GM21528 (cell line): ENCODE measurements at regions not wholly inside any gene's neighbourhood (a gene's known extent, or its start where the extent isn't known, plus 50 kb on each side); places are given as distances from the start of the nearest gene placed in this dataset.
"Not testable (repeated sequence)": the region's sequence is repeated elsewhere in the genome, so short reads cannot be mapped to it uniquely, and the experiment has no call there.

ENCODE experiments used
- ATAC-seq: cut with Tn5 transposase; IDR thresholded peaks from one replicate; pipeline ENCODE4 v1.9.1; 2021; ENCODE audit warnings: mild to moderate bottlenecking, moderate library complexity; ENCODE audit not compliant: unreplicated experiment, low FRiP score

- ATAC-seq, result no peak
These were observed 1597.3 kb downstream of the CDH8 start for GRCh38 chr16:60438894-60439293.

DNA sequence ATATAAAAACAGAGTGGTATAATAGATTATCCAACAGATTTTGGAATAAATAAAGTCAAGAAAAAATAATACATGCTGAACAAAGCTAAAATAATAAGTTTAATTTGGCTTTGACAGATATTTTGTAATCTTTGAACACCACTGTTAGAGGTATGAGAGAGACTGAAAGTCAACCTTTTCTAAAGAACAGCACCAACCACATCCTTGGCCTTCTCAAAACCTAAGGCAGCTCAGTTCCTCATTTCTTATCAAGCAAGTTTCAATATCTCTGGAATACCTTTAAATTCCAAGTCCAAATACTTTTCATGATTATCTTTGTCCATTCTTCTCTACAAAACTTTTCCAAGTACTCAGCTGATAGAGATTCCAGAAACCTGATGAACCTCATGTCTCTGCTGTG lies 1603.8 kb downstream of the CDH8 start:
- no peak for ATAC-seq

GRCh38 chr16:60419859-60420258 lies 1616.4 kb downstream of the CDH8 start:
- no peak for ATAC-seq

DNA sequence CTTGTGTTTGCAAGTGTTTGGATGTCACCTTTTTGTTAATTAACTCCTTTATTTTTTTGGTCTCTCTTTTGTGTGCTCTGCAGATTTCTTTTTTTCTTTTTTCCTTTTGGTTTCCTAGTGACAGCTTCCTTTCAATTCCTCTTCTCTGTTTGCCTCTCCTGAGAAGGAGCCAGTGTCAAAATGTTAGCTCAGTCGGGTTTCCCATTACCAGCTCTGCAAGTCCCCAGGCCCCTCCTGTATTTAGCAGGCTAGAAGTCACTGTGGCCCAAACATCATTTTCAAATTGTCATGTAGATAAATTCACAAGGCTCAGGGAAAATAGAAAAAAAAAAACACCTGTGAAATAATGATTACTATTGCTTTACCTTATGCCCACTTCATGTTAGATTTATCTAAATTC lies 1621.6 kb downstream of the CDH8 start:
- no peak for ATAC-seq

GRCh38 chr16:60413969-60414368 lies 1622.3 kb downstream of the CDH8 start:
- no peak for ATAC-seq

GRCh38 chr16:60407606-60408005 lies 1628.6 kb downstream of the CDH8 start:
- no peak for ATAC-seq

DNA sequence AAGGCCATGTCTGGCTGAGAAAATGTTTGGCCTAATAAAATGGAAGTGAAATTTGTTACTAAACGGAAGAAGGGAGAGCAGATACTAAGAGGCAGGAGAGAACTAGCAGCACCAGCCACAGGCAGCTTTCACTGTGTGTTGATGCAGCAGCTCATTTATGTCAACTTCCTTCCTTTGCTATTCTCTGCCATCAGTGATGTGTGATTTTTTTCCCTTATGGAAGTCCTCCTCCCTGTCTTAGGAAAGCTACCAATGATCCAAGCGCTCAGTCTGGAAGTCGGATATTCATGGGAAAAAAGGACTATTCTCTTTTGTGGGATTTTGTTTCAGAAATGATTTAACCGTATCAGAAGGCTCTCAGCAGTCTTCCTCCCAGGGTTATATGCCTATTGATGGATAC lies 1629.2 kb downstream of the CDH8 start:
- no peak for ATAC-seq

DNA sequence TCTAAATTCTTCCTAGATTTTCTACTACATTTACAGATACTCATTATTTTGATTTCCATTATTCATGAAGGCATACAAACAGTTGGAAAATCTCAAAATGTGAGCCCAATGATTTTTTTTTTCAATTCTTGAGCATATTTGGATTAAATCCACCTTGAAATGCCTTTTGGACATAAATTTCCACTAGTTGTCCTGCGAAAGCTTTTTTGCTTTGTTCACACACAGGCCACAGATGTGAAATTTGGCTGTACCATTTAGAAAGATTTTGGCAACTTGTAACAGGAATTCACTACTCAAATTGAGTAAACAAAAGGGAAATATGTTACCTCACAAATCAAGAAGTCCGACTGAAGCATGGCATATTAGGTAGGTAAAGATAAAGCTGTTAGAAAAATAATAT lies 1631.0 kb downstream of the CDH8 start:
- ATAC-seq, result no peak

DNA sequence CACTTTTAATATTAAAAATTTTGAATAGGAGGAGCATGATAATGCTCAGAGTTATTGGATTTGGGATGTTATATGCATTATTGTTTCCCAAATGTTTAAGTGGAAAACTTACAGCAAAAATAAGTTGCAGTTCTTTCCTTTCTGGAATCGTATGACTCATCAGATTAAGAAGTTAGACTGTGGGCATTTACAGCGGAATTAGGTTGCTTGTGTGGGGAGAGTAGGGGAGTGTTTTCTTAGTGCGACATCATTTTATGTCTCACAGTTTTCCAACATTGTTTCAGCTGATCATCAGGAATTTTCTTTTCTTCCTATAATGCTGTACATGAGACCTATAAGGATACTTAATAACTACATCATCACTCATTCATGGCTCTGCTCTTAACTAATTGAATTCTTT lies 1631.8 kb downstream of the CDH8 start:
- no peak for ATAC-seq

- ATAC-seq, result not testable (repeated sequence)
These were observed 1633.3 kb downstream of the CDH8 start for GRCh38 chr16:60402941-60403340.

DNA sequence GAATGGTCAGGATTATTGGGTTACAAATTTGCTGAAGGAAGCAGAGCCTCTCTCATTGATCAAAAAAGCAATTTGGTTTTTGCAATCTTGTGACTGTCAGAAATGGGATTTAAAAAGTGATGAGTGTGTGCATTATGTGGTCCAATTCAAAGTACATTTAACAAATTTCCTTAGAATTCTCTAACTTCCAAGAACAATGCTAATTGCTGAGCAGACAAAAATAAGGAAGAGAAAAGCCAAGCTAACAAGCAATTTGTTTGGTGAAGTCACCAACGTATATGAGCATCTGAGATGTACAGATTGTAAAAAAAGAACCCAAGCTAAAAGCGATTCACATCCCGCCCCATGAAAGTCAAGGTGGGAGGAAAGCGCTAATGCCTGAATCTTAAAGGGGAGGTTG lies 1643.9 kb downstream of the CDH8 start:
- ATAC-seq, result no peak

GRCh38 chr16:60371591-60371990 lies 1637.5 kb upstream of the GOT2 start:
- ATAC-seq, result no peak

- no peak for ATAC-seq
These were observed 1633.6 kb upstream of the GOT2 start for GRCh38 chr16:60367739-60368138.

DNA sequence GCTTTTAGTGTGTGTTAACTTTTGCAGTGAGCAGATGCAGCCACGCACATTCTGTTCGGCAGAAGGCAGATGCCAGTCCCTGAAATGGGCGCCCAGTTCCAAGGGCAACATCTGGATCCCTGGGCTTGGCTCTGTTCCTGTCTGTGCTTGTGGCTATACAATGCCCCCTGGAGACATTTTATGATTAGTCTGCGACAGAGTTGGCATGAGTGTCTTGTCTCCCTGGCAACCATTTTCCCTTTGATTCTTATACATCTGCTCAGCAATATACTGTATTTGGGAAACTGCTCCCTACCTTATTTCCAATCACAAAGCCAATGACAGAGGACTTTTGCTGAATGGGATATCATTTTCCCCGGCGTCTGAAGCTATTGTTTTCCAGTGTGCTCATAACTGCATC lies 1629.5 kb upstream of the GOT2 start:
- no peak for ATAC-seq

GRCh38 chr16:60359866-60360265 lies 1625.8 kb upstream of the GOT2 start:
- not testable (repeated sequence) for ATAC-seq

DNA sequence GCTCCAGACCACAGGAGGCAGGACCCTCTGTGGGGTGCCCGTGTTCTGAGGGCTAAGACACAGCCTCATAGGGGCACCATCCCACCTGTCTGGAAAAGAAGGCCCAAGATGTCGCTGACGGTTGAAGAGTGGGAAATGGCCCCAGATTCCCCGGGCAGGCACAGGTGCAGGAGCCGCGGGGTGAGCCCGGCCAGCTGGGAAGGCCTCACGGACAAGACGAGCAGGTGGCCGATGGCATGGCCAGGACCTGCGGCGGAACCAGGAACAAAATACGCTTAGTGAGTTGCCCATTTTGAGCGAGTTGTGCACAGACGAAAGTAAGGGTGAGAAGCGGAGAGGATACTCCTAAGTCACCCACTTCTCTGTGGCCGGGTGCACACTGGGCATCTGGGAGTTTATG lies 1625.3 kb upstream of the GOT2 start:
- not testable (repeated sequence) for ATAC-seq

DNA sequence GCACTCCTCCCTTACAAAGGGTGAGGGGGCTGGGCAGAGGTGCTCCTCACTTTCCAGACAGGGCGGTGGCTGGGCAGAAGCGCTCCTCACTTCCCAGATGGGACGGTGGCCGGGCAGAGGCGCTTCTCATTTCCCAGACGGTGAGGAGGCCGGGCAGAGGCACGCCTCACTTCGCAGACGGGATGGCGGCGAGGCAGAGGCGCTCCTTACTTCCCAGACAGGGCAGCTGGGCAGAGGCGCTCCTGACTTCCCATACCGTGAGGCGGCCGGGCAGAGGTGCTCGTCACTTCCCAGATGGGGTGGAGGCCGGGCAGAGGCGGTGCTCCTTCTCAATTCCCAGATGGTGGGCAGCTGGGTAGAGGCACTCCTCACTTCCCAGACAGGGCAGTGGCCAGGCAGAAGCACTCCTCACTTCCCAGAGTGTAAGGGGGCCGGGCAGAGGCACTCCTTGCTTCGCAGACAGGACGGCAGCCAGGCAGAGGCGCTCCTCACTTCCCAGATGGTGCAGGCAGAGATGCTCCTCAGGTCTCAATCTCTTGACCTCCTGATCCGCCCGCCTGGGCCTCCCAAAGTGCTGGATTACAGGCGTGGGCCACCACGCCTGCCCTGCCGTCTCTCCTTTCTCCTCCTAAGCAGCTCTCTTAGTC lies 1623.9 kb upstream of the GOT2 start:
- not testable (repeated sequence) for ATAC-seq

GRCh38 chr16:60346256-60346655 lies 1612.1 kb upstream of the GOT2 start:
- ATAC-seq, result no peak

- no peak for ATAC-seq
These were observed 1603.6 kb upstream of the GOT2 start for GRCh38 chr16:60337671-60338070.

DNA sequence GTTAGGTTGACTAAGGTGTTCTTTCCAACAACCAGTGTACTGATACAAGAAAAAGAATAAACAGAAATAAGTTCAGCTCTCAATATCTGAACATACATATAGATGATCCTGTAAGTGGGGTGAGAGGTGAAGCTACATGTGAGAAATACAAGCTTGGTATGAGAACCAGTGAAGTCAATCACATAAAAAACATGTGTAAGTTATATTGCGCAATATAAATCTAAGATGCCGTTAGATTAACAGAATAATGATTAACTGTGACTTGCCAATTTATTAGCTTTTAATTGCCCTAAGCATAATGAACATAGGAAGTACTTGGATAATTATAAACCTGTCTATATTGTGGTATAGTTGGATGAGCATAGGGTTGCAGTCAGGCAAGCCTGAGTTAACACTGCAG lies 1597.1 kb upstream of the GOT2 start:
- ATAC-seq, result no peak

- no peak for ATAC-seq
These were observed 1595.0 kb upstream of the GOT2 start for GRCh38 chr16:60329108-60329507.

DNA sequence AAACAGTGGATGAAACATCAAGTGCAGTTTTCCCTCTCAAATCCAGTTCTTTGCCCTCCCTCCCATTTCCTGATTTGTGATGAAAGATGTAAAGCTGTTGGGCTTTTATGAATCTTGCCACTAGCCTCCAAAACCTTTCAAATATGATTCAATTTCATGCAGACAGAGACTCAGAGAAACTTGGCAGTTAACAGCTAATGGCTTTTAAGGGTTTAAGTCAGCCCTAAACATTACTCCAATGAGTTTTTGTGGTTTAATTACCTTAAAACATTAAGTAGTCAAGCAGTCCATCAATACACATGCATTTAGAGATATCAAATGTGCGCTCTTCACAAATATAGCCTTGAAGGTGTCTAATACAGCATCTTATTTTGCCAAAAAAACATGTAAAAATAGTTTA lies 1594.0 kb upstream of the GOT2 start:
- no peak for ATAC-seq

DNA sequence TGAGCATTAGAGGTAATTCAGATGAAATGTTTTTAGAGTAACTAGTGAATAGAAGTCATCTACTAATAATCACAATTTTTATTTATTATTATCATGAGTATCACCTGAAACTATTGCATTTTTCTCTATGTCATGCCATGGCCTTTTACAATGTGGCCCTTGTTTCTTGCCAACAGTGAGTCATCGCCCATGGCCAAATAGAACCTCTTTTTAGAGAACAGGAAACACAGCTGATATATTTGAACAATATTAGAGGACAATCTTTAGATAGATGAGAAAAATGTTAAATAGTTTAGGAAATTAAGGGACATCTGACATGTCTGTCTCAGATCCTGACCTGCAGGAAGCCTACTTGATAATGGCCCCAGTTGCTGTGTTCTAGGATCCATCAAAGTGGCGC lies 1584.4 kb upstream of the GOT2 start:
- no peak for ATAC-seq
